K562 (cell line): ENCODE measurements at regions not wholly inside any gene's neighbourhood (a gene's known extent, or its start where the extent isn't known, plus 50 kb on each side); places are given as distances from the start of the nearest gene placed in this dataset.
A peak's percentile ranks its signal among the peaks of the same experiment; 100 is the strongest.

ENCODE experiments used
- ATAC-seq: fragments of 200-7000 bp; cut with Tn5 transposase; 3 replicates; pipeline ENCODE4 v1.9.1; 2020; ENCODE audit warnings: moderate library complexity
- BruUV-seq: library from RNA; stranded (reverse); fragments of 400-500 nt; replicated peaks from 2 replicates; lab custom pipeline; 2021; lab: Mats Ljungman, UMichigan
- CTCF ChIA-PET: fragments of 300-600 bp; formaldehyde crosslinking; extraction: SDS; loops from one replicate; lab custom pipeline; 2021; ENCODE audit warnings: low intra/inter-chr PET ratio; lab: Yijun Ruan, JAX
- POLR2A ChIA-PET: fragments of 300-600, 350-650 bp; sonication (Branson Sonifier 250); formaldehyde crosslinking; extraction: SDS; loops from one replicate; lab custom pipeline; 2021; ENCODE audit warnings: antibody characterized with exemption, inconsistent platforms; lab: Yijun Ruan, JAX
- DNase-seq, 4 experiments: peaks; one replicate each; pipeline versions ENCODE4 v3.0.0 to v3.0.0-alpha.2; 2011 to 2018; ENCODE audit warnings: low spot score in 3 of 4, mixed read lengths in 3 of 4; ENCODE audit errors: extremely low read depth in 1 of 4
- FAIRE-seq: peaks from 2 replicates; lab custom pipeline; 2011; peaks lifted over from hg19 to GRCh38; lab: Jason Lieb, UNC
- H2AFZ ChIP-seq: 2 replicates; pipeline ENCODE4 v1.6.0; 2011; ENCODE audit warnings: low read depth, low read length, control low read depth, inconsistent platforms
- H3K27ac ChIP-seq: fragments of 200-600 bp; 3 replicates; pipeline ENCODE4 v1.8.0; 2011; ENCODE audit warnings: low read depth, mild to moderate bottlenecking, control low read depth, inconsistent platforms, low read length, moderate library complexity, mixed read lengths; ENCODE audit errors: extremely low read depth
- H3K27me3 ChIP-seq, 2 experiments: fragments of 300-600 bp in 1 of 2; 2 replicates in 1 of 2; 3 replicates in 1 of 2; pipeline versions ENCODE4 v1.6.0 to v1.8.0; 2011; ENCODE audit warnings: inconsistent platforms in 2 of 2, low read length in 2 of 2, mild to moderate bottlenecking in 1 of 2, mixed read lengths in 1 of 2, moderate library complexity in 1 of 2; ENCODE audit not compliant: control insufficient read depth in 2 of 2, insufficient read depth in 2 of 2
- H3K36me3 ChIP-seq: fragments of 300-600 bp; 3 replicates; pipeline ENCODE4 v1.8.0; 2011; ENCODE audit warnings: mild to moderate bottlenecking, low read length, inconsistent platforms; ENCODE audit not compliant: control insufficient read depth, insufficient read depth
- H3K4me1 ChIP-seq, 2 experiments: fragments of 200-600 bp in 1 of 2; replicated peaks in 1 of 2; 2 replicates in 1 of 2; 3 replicates in 1 of 2; pipeline versions ENCODE4 v1.5.1 to v1.8.0; 2011; ENCODE audit warnings: inconsistent platforms in 2 of 2, low read length in 2 of 2, mild to moderate bottlenecking in 1 of 2, mixed read lengths in 1 of 2, moderate library complexity in 1 of 2; ENCODE audit not compliant: control insufficient read depth in 2 of 2, insufficient read depth in 2 of 2
- H3K4me2 ChIP-seq: 2 replicates; pipeline ENCODE4 v1.6.1; 2011; ENCODE audit warnings: low read length, control low read depth, inconsistent platforms, mixed read lengths; ENCODE audit not compliant: insufficient read depth
- H3K4me3 ChIP-seq: fragments of 200-600 bp; sonication (generic), shearing (Covaris generic); 2 replicates; pipeline ENCODE4 v1.5.1; 2016; ENCODE audit warnings: control low read depth, inconsistent platforms
- H3K79me2 ChIP-seq: fragments of 200-600 bp; 3 replicates; pipeline ENCODE4 v1.8.0; 2011; ENCODE audit warnings: low read length, inconsistent platforms; ENCODE audit not compliant: control insufficient read depth, insufficient read depth
- H3K9ac ChIP-seq, 2 experiments: 2 replicates each; pipeline versions ENCODE4 v1.6.0 to v1.6.1; 2011; ENCODE audit warnings: low read depth in 2 of 2, low read length in 2 of 2, control low read depth in 1 of 2, inconsistent platforms in 1 of 2, mild to moderate bottlenecking in 1 of 2, mixed read lengths in 1 of 2; ENCODE audit not compliant: insufficient read depth in 1 of 2
- H3K9me1 ChIP-seq: one replicate; pipeline ENCODE4 v1.6.0; 2011; ENCODE audit warnings: inconsistent platforms, mild to moderate bottlenecking, low read length, moderate library complexity; ENCODE audit not compliant: control insufficient read depth, insufficient read depth
- H3K9me3 ChIP-seq: replicated peaks from 2 replicates; pipeline ENCODE4 v1.5.1; 2011; ENCODE audit warnings: low read depth, low read length, inconsistent platforms; ENCODE audit not compliant: control insufficient read depth, insufficient read depth
- H4K20me1 ChIP-seq: replicated peaks from 2 replicates; pipeline ENCODE4 v1.6.1; 2011; ENCODE audit warnings: low read length, inconsistent platforms, mixed read lengths; ENCODE audit not compliant: control insufficient read depth, insufficient read depth
- C11orf30 ChIP-seq: fragments of 450-650 bp; IDR thresholded peaks from 2 replicates; pipeline ENCODE4 v1.6.1; 2016; ENCODE audit warnings: low read depth, mild to moderate bottlenecking
- FOXM1 ChIP-seq, 2 experiments: fragments of 450-650 bp in 1 of 2; sonication (generic) in 1 of 2; formaldehyde crosslinking in 1 of 2; IDR thresholded peaks; 2 replicates each; pipeline versions ENCODE4 v1.6.1 to v1.9.0; 2017 to 2022; ENCODE audit warnings: low read depth in 2 of 2, mild to moderate bottlenecking in 2 of 2, missing genetic modification reagents in 1 of 2, moderate library complexity in 1 of 2
- KAT2B ChIP-seq: IDR thresholded peaks from one replicate; pipeline ENCODE4 v1.6.1; 2012; ENCODE audit warnings: low read depth, mild to moderate bottlenecking, control low read depth, inconsistent platforms, low read length, moderate library complexity
- MAFF ChIP-seq: IDR thresholded peaks from 2 replicates; pipeline ENCODE4 v1.6.1; 2012; ENCODE audit warnings: low read length, improper control_type of control experiment
- MAFG ChIP-seq: fragments of 450-650 bp; conservative IDR thresholded peaks from 2 replicates; pipeline ENCODE4 v1.6.1; 2016; ENCODE audit warnings: missing genetic modification characterization, missing compliant biosample characterization
- MCM3 ChIP-seq: fragments of 450-650 bp; IDR thresholded peaks from 2 replicates; pipeline ENCODE4 v1.6.1; 2016
- NFE2 ChIP-seq: IDR thresholded peaks from 2 replicates; pipeline ENCODE4 v1.6.1; 2014; ENCODE audit warnings: antibody characterized with exemption, low read depth
- RREB1 ChIP-seq: fragments of 250-450 bp; sonication (Bioruptor Pico); IDR thresholded peaks from 2 replicates; pipeline ENCODE4 v1.4.0; 2020
- SRSF7 ChIP-seq: fragments of 200-400 bp; formaldehyde crosslinking; optimal IDR thresholded peaks from 2 replicates; pipeline ENCODE3; 2017; ENCODE audit warnings: mild to moderate bottlenecking, low read depth, low read length
- XRCC4 ChIP-seq: IDR thresholded peaks from one replicate; pipeline ENCODE4 v1.6.1; 2011; ENCODE audit not compliant: insufficient read depth, insufficient read length; ENCODE audit errors: extremely low read depth
- ZNF143 ChIP-seq: sonication (generic); formaldehyde crosslinking; IDR thresholded peaks from 2 replicates; pipeline ENCODE4 v1.9.0; 2022; ENCODE audit warnings: mild to moderate bottlenecking, missing genetic modification reagents
- ZNF224 ChIP-seq: sonication (generic); formaldehyde crosslinking; IDR thresholded peaks from 2 replicates; pipeline ENCODE4 v1.8.0; 2022; ENCODE audit warnings: mild to moderate bottlenecking, missing genetic modification reagents
- WGBS: fragments of 100-300 bp; shearing (Covaris generic); methylation state at CpG from one replicate; pipeline ENCODE4 v1.1.6; 2016; ENCODE audit warnings: low coverage, mixed read lengths; ENCODE audit not compliant: insufficient coverage; ENCODE audit errors: missing lambda C conversion rate; 5-methylcytosine and 5-hydroxymethylcytosine counted together
- in situ Hi-C: fragments of 300-500 bp; cut with MboI; formaldehyde crosslinking; loops from 4 replicates; pipeline ENCODE4 v1.15.0; 2018; ENCODE audit warnings: inconsistent platforms, mixed read lengths
- intact Hi-C: fragments of 100-400 bp; cut with micrococcal nuclease; formaldehyde crosslinking; loops from 2 replicates; pipeline ENCODE4 v1.14.2; 2022
- TF ChIP-seq, protein P1 (sequence below): IDR thresholded peaks from 2 replicates; pipeline ENCODE4 v1.6.1; 2011; ENCODE audit warnings: borderline replicate concordance, low read depth, mild to moderate bottlenecking, moderate library complexity, low read length; ENCODE audit not compliant: insufficient read depth, poor library complexity, severe bottlenecking

DNA sequence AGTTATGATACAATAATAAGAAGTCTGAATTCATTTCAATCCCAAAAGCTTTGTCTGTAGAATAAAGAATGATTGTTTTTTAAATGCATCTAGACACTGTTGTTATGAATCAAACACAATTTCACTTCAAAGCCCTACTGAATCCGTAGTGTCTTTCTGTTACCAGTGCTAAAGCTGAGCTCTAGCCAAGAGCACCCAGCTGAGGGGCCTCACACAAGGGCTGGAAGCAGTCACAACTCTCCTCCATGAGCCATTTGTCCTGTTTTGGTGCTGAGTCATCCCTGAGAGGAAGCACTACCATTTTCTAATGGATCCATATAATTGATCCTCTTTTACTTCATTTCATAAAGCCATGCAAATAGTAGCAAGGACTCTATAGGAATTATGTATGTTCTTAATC lies 158.2 kb upstream of the ANKRD28 start:
- 0% methylated on average over 1 of the region's 1 CpG for WGBS
- no peak overlapping the region for H3K4me3 ChIP-seq
- TF ChIP-seq, protein P1, sequence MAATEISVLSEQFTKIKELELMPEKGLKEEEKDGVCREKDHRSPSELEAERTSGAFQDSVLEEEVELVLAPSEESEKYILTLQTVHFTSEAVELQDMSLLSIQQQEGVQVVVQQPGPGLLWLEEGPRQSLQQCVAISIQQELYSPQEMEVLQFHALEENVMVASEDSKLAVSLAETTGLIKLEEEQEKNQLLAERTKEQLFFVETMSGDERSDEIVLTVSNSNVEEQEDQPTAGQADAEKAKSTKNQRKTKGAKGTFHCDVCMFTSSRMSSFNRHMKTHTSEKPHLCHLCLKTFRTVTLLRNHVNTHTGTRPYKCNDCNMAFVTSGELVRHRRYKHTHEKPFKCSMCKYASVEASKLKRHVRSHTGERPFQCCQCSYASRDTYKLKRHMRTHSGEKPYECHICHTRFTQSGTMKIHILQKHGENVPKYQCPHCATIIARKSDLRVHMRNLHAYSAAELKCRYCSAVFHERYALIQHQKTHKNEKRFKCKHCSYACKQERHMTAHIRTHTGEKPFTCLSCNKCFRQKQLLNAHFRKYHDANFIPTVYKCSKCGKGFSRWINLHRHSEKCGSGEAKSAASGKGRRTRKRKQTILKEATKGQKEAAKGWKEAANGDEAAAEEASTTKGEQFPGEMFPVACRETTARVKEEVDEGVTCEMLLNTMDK: no peak
- TF ChIP-seq C11orf30 (peak; percentile 38; the same call in 1 of the 2 replicates), ZNF143 (CRISPR knock-in tag) (no peak), FOXM1 (IDR thresholded peaks at IDR 0.05; ENCODE audit: low read depth) (no peak), FOXM1 (CRISPR knock-in tag; IDR thresholded peaks at IDR 0.05; ENCODE audit: low read depth) (no peak), MAFG (tag) (peak; percentile 58), RREB1 (CRISPR knock-in tag) (no peak), MAFF (peak; percentile 51), SRSF7 (no peak), ZNF224 (CRISPR knock-in tag) (no peak), KAT2B (no peak), XRCC4 (no peak), MCM3 (no peak), NFE2 (peak; percentile 70)
- H3K27me3 ChIP-seq: peaks cover 0 to 7% of the 10 kb centered on the region in 2 experiments; a peak in 2 of 5 replicates
- H3K4me1 ChIP-seq: no peaks in the 10 kb centered on the region
- POLR2A ChIA-PET: no interaction called here
- CTCF ChIA-PET: no interaction called here
- H3K9me1 ChIP-seq: no peaks in the 10 kb centered on the region
- no TSS peak for BruUV-seq
- 0 out of 3 replicates have a peak, but pooled peaks have one; percentile 39 for ATAC-seq
- no peaks in the 10 kb centered on the region for H4K20me1 ChIP-seq
- no peaks in the 10 kb centered on the region for H3K36me3 ChIP-seq
- no peaks in the 10 kb centered on the region for H3K79me2 ChIP-seq
- in situ Hi-C loops: no loop called here
- no peak overlapping the region for H3K4me2 ChIP-seq
- no peak for FAIRE-seq
- no peak for DNase-seq
- H3K9me3 ChIP-seq: no peaks in the 10 kb centered on the region
- no peak overlapping the region for H3K27ac ChIP-seq
- intact Hi-C loops: no loop called here
- peak overlapping the region; percentile 3; the same call in 1 of the 2 replicates for H2AFZ ChIP-seq
- no peak overlapping the region for H3K9ac ChIP-seq
